GM23338 (cell line): ENCODE measurements at regions not wholly inside any gene's neighbourhood (a gene's known extent, or its start where the extent isn't known, plus 50 kb on each side); places are given as distances from the start of the nearest gene placed in this dataset.

ENCODE experiments used
- ATAC-seq: fragments of 200-7000 bp; cut with Tn5 transposase; 3 replicates; pipeline ENCODE4 v1.9.1; 2020
- DNase-seq: peaks from one replicate; pipeline ENCODE4 v3.0.0-alpha.2; 2015; ENCODE audit warnings: low spot score
- H2AFZ ChIP-seq: fragments of 200-600 bp; sonication (generic); 2 replicates; pipeline ENCODE4 v1.8.0; 2016; ENCODE audit warnings: antibody characterized with exemption, mild to moderate bottlenecking, moderate library complexity
- H3F3A ChIP-seq: fragments of 200-600 bp; sonication (generic); replicated peaks from 2 replicates; pipeline ENCODE4 v1.8.0; 2017; ENCODE audit warnings: antibody characterized with exemption, mixed run types, low read depth
- H3K27ac ChIP-seq: fragments of 200-600 bp; sonication (generic); 2 replicates; pipeline ENCODE4 v1.6.1; 2016; ENCODE audit warnings: low read depth
- H3K27me3 ChIP-seq: fragments of 200-600 bp; sonication (generic); 2 replicates; pipeline ENCODE4 v1.8.0; 2016; ENCODE audit warnings: mild to moderate bottlenecking, mixed run types, moderate library complexity; ENCODE audit not compliant: insufficient read depth
- H3K36me3 ChIP-seq: fragments of 200-600 bp; sonication (generic); 2 replicates; pipeline ENCODE4 v1.8.0; 2016; ENCODE audit warnings: mild to moderate bottlenecking; ENCODE audit not compliant: insufficient read depth
- H3K4me1 ChIP-seq: fragments of 200-600 bp; sonication (generic); 2 replicates; pipeline ENCODE4 v1.8.0; 2016; ENCODE audit warnings: mild to moderate bottlenecking, moderate library complexity; ENCODE audit not compliant: insufficient read depth
- H3K4me2 ChIP-seq: fragments of 200-600 bp; sonication (generic); 2 replicates; pipeline ENCODE4 v1.7.1; 2017; ENCODE audit warnings: mixed run types
- H3K4me3 ChIP-seq: fragments of 200-600 bp; sonication (generic); 2 replicates; pipeline ENCODE4 v1.6.1; 2016; ENCODE audit warnings: mixed run types
- H3K79me2 ChIP-seq: fragments of 200-600 bp; sonication (generic); replicated peaks from 2 replicates; pipeline ENCODE4 v1.8.0; 2017; ENCODE audit warnings: mild to moderate bottlenecking; ENCODE audit not compliant: insufficient read depth
- H3K9me2 ChIP-seq: fragments of 200-600 bp; sonication (generic); 2 replicates; pipeline ENCODE4 v1.8.0; 2017; ENCODE audit not compliant: insufficient read depth
- H4K20me1 ChIP-seq: fragments of 200-600 bp; sonication (generic); replicated peaks from 2 replicates; pipeline ENCODE4 v1.8.0; 2017; ENCODE audit warnings: mild to moderate bottlenecking; ENCODE audit not compliant: insufficient read depth
- H3K27ac Mint-ChIP-seq: 2 replicates; pipeline ENCODE4 v1.8.0; 2020; ENCODE audit warnings: inconsistent platforms, mild to moderate bottlenecking, moderate library complexity, mixed read lengths
- H3K27me3 Mint-ChIP-seq: 3 replicates; pipeline ENCODE4 v1.8.0; 2022; ENCODE audit warnings: low read depth, mild to moderate bottlenecking, moderate library complexity, mixed read lengths, inconsistent platforms; ENCODE audit not compliant: insufficient read depth, poor library complexity
- H3K36me3 Mint-ChIP-seq: 3 replicates; pipeline ENCODE4 v1.8.0; 2021; ENCODE audit warnings: low read depth, mild to moderate bottlenecking, inconsistent platforms, moderate library complexity, mixed read lengths
- H3K4me1 Mint-ChIP-seq: 3 replicates; pipeline ENCODE4 v1.8.0; 2020; ENCODE audit warnings: mild to moderate bottlenecking, inconsistent platforms, mixed read lengths
- H3K4me3 Mint-ChIP-seq: 3 replicates; pipeline ENCODE4 v1.8.0; 2021; ENCODE audit warnings: moderate library complexity, mild to moderate bottlenecking, inconsistent platforms, mixed read lengths
- H3K9me3 Mint-ChIP-seq: 3 replicates; pipeline ENCODE4 v1.8.0; 2020; ENCODE audit warnings: moderate library complexity, mild to moderate bottlenecking, inconsistent platforms, mixed read lengths
- JUNB ChIP-seq: IDR thresholded peaks from one replicate; pipeline ENCODE4 v1.6.1; 2016; ENCODE audit warnings: antibody characterized with exemption; ENCODE audit not compliant: unreplicated experiment
- NANOG ChIP-seq: IDR thresholded peaks from 2 replicates; pipeline ENCODE4 v1.6.1; 2016; ENCODE audit warnings: antibody characterized with exemption, borderline replicate concordance
- POLR2AphosphoS5 ChIP-seq: IDR thresholded peaks from 2 replicates; pipeline ENCODE4 v1.6.1; 2016; ENCODE audit warnings: antibody characterized with exemption, low read depth
- TF ChIP-seq, protein P1 (sequence below), 2 experiments: fragments of 200-600 bp in 1 of 2; sonication (generic) in 1 of 2; conservative IDR thresholded peaks; 2 replicates each; pipeline versions ENCODE4 v1.5.1 to v1.6.1; 2016 to 2017; ENCODE audit warnings: antibody characterized with exemption in 2 of 2, low read depth in 2 of 2, mild to moderate bottlenecking in 2 of 2, moderate library complexity in 1 of 2
- TF ChIP-seq, protein P2 (sequence below): IDR thresholded peaks from 2 replicates; pipeline ENCODE4 v1.6.1; 2016; ENCODE audit warnings: antibody characterized with exemption
- TF ChIP-seq, protein P3 (sequence below): IDR thresholded peaks from one replicate; pipeline ENCODE4 v1.6.1; 2018; ENCODE audit warnings: antibody characterized with exemption; ENCODE audit not compliant: unreplicated experiment

DNA sequence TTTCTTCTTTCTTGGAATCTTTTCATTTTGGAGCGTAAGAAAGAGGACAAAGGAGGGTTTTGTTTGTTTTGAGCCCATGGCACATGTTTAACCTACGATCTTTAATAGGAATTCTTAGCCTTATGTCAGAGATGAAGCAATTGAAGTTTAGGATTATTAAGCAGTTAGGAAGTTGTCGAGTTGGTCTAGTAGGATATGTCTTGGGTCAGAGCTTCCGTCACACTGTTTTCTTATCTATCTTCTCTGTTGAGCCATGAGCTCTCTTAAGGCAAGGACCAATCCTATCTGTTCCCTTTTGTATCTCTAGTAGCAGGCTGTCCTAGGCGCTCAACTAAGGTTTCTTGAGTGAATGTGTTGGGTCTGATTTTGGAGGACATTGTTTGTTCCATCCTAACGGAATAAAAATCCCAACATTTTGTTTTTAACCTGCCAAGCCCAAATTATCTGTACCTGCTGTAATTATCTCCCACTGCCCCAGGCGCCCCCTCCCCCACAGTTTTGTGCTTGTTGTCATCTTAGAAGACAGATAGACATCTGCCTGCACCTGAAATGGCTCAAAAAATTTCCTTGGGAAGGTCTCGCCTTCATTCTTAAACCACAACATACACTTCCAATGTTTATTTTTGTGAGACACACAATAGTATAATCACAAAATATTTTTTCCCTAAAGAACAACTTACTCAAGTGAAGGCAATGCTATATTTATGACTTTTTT lies 95.3 kb upstream of the GADD45A start:
- no peak for DNase-seq
- no peaks in the 10 kb centered on the region for H3K36me3 ChIP-seq
- no peaks in the 10 kb centered on the region for H3K4me1 ChIP-seq
- no peak overlapping the region for H3K4me2 ChIP-seq
- no peaks in the 10 kb centered on the region for H3F3A ChIP-seq
- H3K79me2 ChIP-seq = no peaks in the 10 kb centered on the region
- no peak overlapping the region for H3K4me3 ChIP-seq
- H2AFZ ChIP-seq = peak overlapping the region; percentile 96
- no peaks in the 10 kb centered on the region for H4K20me1 ChIP-seq
- Mint-ChIP-seq H3K9me3 (no peaks in the 10 kb centered on the region), H3K36me3 (no peaks in the 10 kb centered on the region), H3K27me3 (peaks cover 2% of the 10 kb centered on the region), H3K4me3 (no peak overlapping the region), H3K4me1 (peaks cover 13% of the 10 kb centered on the region), H3K27ac (no peak overlapping the region; the same call in 1 of the 2 replicates)
- no peak overlapping the region for H3K27ac ChIP-seq
- no peaks in the 10 kb centered on the region for H3K27me3 ChIP-seq
- TF ChIP-seq NANOG = no peak
- TF ChIP-seq, protein P1, sequence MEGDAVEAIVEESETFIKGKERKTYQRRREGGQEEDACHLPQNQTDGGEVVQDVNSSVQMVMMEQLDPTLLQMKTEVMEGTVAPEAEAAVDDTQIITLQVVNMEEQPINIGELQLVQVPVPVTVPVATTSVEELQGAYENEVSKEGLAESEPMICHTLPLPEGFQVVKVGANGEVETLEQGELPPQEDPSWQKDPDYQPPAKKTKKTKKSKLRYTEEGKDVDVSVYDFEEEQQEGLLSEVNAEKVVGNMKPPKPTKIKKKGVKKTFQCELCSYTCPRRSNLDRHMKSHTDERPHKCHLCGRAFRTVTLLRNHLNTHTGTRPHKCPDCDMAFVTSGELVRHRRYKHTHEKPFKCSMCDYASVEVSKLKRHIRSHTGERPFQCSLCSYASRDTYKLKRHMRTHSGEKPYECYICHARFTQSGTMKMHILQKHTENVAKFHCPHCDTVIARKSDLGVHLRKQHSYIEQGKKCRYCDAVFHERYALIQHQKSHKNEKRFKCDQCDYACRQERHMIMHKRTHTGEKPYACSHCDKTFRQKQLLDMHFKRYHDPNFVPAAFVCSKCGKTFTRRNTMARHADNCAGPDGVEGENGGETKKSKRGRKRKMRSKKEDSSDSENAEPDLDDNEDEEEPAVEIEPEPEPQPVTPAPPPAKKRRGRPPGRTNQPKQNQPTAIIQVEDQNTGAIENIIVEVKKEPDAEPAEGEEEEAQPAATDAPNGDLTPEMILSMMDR (conservative IDR thresholded peaks at IDR 0.05; ENCODE audit: low read depth in 2 of 2) = no peak
- no peak for TF ChIP-seq POLR2AphosphoS5
- TF ChIP-seq, protein P2, sequence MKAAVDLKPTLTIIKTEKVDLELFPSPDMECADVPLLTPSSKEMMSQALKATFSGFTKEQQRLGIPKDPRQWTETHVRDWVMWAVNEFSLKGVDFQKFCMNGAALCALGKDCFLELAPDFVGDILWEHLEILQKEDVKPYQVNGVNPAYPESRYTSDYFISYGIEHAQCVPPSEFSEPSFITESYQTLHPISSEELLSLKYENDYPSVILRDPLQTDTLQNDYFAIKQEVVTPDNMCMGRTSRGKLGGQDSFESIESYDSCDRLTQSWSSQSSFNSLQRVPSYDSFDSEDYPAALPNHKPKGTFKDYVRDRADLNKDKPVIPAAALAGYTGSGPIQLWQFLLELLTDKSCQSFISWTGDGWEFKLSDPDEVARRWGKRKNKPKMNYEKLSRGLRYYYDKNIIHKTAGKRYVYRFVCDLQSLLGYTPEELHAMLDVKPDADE = no peak
- H3K9me2 ChIP-seq = peaks cover 5% of the 10 kb centered on the region; the same call in 1 of the 2 replicates
- no peak for ATAC-seq

DNA sequence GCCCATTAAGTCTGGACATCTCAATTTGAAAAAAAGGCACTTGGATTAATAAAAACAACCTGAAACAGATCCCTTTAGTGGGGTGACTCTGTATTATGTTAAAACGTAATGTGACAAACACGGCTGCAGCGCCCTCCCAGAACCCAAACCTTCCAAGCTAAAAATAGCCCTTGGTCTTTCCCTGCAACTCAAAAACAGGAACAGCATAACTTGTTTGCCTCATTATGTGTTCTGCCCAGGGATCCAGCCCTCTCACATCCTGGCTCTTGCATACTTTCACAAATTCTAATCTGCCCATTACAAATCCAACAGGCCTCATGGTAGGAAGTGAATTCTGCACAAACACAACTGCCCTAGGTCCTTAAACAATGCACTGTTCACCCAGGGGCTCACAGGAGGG lies 94.7 kb upstream of the GADD45A start:
- H2AFZ ChIP-seq = peak overlapping the region; percentile 16; the same call in 1 of the 2 replicates
- no peaks in the 10 kb centered on the region for H4K20me1 ChIP-seq
- H3K4me1 ChIP-seq = no peaks in the 10 kb centered on the region
- Mint-ChIP-seq H3K27ac (peak overlapping the region; percentile 19), H3K36me3 (no peaks in the 10 kb centered on the region), H3K9me3 (no peaks in the 10 kb centered on the region), H3K27me3 (peaks cover 2% of the 10 kb centered on the region), H3K4me1 (peaks cover 13% of the 10 kb centered on the region), H3K4me3 (no peak overlapping the region)
- H3F3A ChIP-seq = no peaks in the 10 kb centered on the region
- no peaks in the 10 kb centered on the region for H3K79me2 ChIP-seq
- ATAC-seq (no peak), DNase-seq (no peak)
- no peak overlapping the region for H3K4me3 ChIP-seq
- H3K27me3 ChIP-seq = no peaks in the 10 kb centered on the region
- no peak overlapping the region for H3K4me2 ChIP-seq
- H3K27ac ChIP-seq = no peak overlapping the region
- no peaks in the 10 kb centered on the region for H3K36me3 ChIP-seq
- TF ChIP-seq, protein P3, sequence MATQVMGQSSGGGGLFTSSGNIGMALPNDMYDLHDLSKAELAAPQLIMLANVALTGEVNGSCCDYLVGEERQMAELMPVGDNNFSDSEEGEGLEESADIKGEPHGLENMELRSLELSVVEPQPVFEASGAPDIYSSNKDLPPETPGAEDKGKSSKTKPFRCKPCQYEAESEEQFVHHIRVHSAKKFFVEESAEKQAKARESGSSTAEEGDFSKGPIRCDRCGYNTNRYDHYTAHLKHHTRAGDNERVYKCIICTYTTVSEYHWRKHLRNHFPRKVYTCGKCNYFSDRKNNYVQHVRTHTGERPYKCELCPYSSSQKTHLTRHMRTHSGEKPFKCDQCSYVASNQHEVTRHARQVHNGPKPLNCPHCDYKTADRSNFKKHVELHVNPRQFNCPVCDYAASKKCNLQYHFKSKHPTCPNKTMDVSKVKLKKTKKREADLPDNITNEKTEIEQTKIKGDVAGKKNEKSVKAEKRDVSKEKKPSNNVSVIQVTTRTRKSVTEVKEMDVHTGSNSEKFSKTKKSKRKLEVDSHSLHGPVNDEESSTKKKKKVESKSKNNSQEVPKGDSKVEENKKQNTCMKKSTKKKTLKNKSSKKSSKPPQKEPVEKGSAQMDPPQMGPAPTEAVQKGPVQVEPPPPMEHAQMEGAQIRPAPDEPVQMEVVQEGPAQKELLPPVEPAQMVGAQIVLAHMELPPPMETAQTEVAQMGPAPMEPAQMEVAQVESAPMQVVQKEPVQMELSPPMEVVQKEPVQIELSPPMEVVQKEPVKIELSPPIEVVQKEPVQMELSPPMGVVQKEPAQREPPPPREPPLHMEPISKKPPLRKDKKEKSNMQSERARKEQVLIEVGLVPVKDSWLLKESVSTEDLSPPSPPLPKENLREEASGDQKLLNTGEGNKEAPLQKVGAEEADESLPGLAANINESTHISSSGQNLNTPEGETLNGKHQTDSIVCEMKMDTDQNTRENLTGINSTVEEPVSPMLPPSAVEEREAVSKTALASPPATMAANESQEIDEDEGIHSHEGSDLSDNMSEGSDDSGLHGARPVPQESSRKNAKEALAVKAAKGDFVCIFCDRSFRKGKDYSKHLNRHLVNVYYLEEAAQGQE = no peak
- TF ChIP-seq JUNB = no peak
- TF ChIP-seq, protein P1 (conservative IDR thresholded peaks at IDR 0.05; ENCODE audit: low read depth in 2 of 2) = no peak
- peaks cover 5% of the 10 kb centered on the region; the same call in 1 of the 2 replicates for H3K9me2 ChIP-seq
